OCI-LY7 (cell line): ENCODE measurements at regions not wholly inside any gene's neighbourhood (a gene's known extent, or its start where the extent isn't known, plus 50 kb on each side); places are given as distances from the start of the nearest gene placed in this dataset.

ENCODE experiments used
- BruUV-seq: library from RNA; stranded (reverse); fragments of 400-500 nt; replicated peaks from 2 replicates; lab custom pipeline; 2021; lab: Mats Ljungman, UMichigan
- CTCF ChIA-PET: fragments of 300-600 bp; sonication (Branson Sonifier 250); formaldehyde crosslinking; loops from one replicate; lab custom pipeline; 2022; ENCODE audit warnings: antibody characterized with exemption; ENCODE audit not compliant: unreplicated experiment; lab: Charles Lee
- POLR2A ChIA-PET: fragments of 300-600 bp; sonication (Branson Sonifier 250); formaldehyde crosslinking; loops from one replicate; lab custom pipeline; 2022; ENCODE audit warnings: antibody characterized with exemption; lab: Charles Lee
- DNase-seq: peaks from one replicate; pipeline ENCODE4 v3.0.0-alpha.2; 2015; ENCODE audit warnings: low spot score
- H2AFZ ChIP-seq: fragments of 200-600 bp; sonication (generic), shearing (Covaris generic); 2 replicates; pipeline ENCODE4 v1.6.1; 2014; ENCODE audit warnings: mild to moderate bottlenecking, antibody characterized with exemption, low read length, moderate library complexity
- H3K27ac ChIP-seq: fragments of 200-600 bp; sonication (generic); 2 replicates; pipeline ENCODE4 v1.5.1; 2014; ENCODE audit warnings: mixed run types, low read depth, mild to moderate bottlenecking, moderate library complexity, low read length, inconsistent platforms; ENCODE audit not compliant: poor library complexity, severe bottlenecking
- H3K36me3 ChIP-seq: fragments of 200-600 bp; sonication (generic); 2 replicates; pipeline ENCODE4 v1.6.1; 2014; ENCODE audit warnings: mild to moderate bottlenecking, antibody characterized with exemption, low read length, moderate library complexity, mixed read lengths; ENCODE audit not compliant: insufficient read depth
- H3K4me1 ChIP-seq: fragments of 200-600 bp; sonication (generic); 2 replicates; pipeline ENCODE4 v1.5.1; 2014; ENCODE audit warnings: mild to moderate bottlenecking, low read length; ENCODE audit not compliant: insufficient read depth, poor library complexity, severe bottlenecking
- H3K4me2 ChIP-seq: fragments of 200-600 bp; sonication (generic); 2 replicates; pipeline ENCODE4 v1.6.1; 2014; ENCODE audit warnings: mild to moderate bottlenecking, low read length
- H3K4me3 ChIP-seq: fragments of 200-600 bp; sonication (generic); 2 replicates; pipeline ENCODE4 v1.5.1; 2014; ENCODE audit warnings: mild to moderate bottlenecking, low read depth, low read length; ENCODE audit not compliant: poor library complexity, severe bottlenecking
- H3K79me2 ChIP-seq: fragments of 200-600 bp; sonication (generic); 2 replicates; pipeline ENCODE4 v1.6.1; 2016; ENCODE audit warnings: low read depth, mild to moderate bottlenecking, low read length, moderate library complexity, mixed read lengths; ENCODE audit not compliant: insufficient read depth
- H3K9me2 ChIP-seq: fragments of 200-600 bp; sonication (generic); 2 replicates; pipeline ENCODE4 v1.6.1; 2016; ENCODE audit warnings: mild to moderate bottlenecking, low read length, mixed read lengths; ENCODE audit not compliant: insufficient read depth
- H3K9me3 ChIP-seq: fragments of 200-600 bp; sonication (generic); 2 replicates; pipeline ENCODE4 v1.6.1; 2014; ENCODE audit warnings: mild to moderate bottlenecking, mixed run types, low read length, mixed read lengths
- H4K20me1 ChIP-seq: fragments of 200-600 bp; sonication (generic); 2 replicates; pipeline ENCODE4 v1.6.1; 2014; ENCODE audit warnings: mild to moderate bottlenecking, antibody characterized with exemption, low read length, moderate library complexity, mixed read lengths; ENCODE audit not compliant: insufficient read depth
- CTCF ChIP-seq: fragments of 200-600 bp; sonication (generic); conservative IDR thresholded peaks from 2 replicates; pipeline ENCODE4 v1.5.1; 2014; ENCODE audit warnings: mild to moderate bottlenecking, antibody characterized with exemption, low read length, moderate library complexity, mixed read lengths
- EZH2phosphoT487 ChIP-seq: fragments of 200-600 bp; sonication (generic); IDR thresholded peaks from 2 replicates; pipeline ENCODE4 v1.6.1; 2018; ENCODE audit warnings: low read depth, borderline replicate concordance, mild to moderate bottlenecking, mixed run types, antibody characterized with exemption, low read length, moderate library complexity, mixed read lengths
- intact Hi-C: fragments of 100-400 bp; cut with micrococcal nuclease; formaldehyde crosslinking; loops from one replicate; pipeline ENCODE4 v1.10.0; 2022; ENCODE audit not compliant: unreplicated experiment

GRCh38 chr6:166005401-166005943 is 162.2 kb downstream of the TBXT start:
- no peak overlapping the region for H2AFZ ChIP-seq

GRCh38 chr6:166004876-166005275 is 162.8 kb downstream of the TBXT start:
- ChIA-PET CTCF (no interaction called here), POLR2A (no interaction called here)
- Histone ChIP-seq H3K27ac (no peak overlapping the region), H3K4me2 (no peak overlapping the region), H4K20me1 (no peaks in the 10 kb centered on the region), H3K9me3 (no peaks in the 10 kb centered on the region), H3K36me3 (no peaks in the 10 kb centered on the region), H3K4me1 (no peaks in the 10 kb centered on the region), H2AFZ (no peak overlapping the region), H3K4me3 (no peak overlapping the region), H3K9me2 (no peaks in the 10 kb centered on the region), H3K79me2 (no peaks in the 10 kb centered on the region)
- DNase-seq: no peak
- TF ChIP-seq EZH2phosphoT487: no peak
- no peak for TF ChIP-seq CTCF
- BruUV-seq: no TSS peak
- intact Hi-C loops: no loop called here

More at GRCh38 chr6:166005401-166005943, 162.2 kb downstream of the TBXT start:
- H3K79me2 ChIP-seq: no peaks in the 10 kb centered on the region
- ChIA-PET CTCF (no interaction called here), POLR2A (no interaction called here)
- no peaks in the 10 kb centered on the region for H3K36me3 ChIP-seq
- H4K20me1 ChIP-seq: no peaks in the 10 kb centered on the region
- no peaks in the 10 kb centered on the region for H3K4me1 ChIP-seq
- H3K4me2 ChIP-seq: no peak overlapping the region
- H3K27ac ChIP-seq: no peak overlapping the region
- no peaks in the 10 kb centered on the region for H3K9me3 ChIP-seq
- no peaks in the 10 kb centered on the region for H3K9me2 ChIP-seq
- intact Hi-C loops: no loop called here
- TF ChIP-seq EZH2phosphoT487 (no peak), CTCF (no peak)
- H3K4me3 ChIP-seq: no peak overlapping the region
- DNase-seq: no peak
- no TSS peak for BruUV-seq

- H3K79me2 ChIP-seq: no peaks in the 10 kb centered on the region
- no peak overlapping the region for H3K27ac ChIP-seq
- no peak for DNase-seq
- H2AFZ ChIP-seq: no peak overlapping the region
- no peak overlapping the region for H3K4me3 ChIP-seq
- CTCF ChIA-PET: no interaction called here
- H3K4me1 ChIP-seq: no peaks in the 10 kb centered on the region
- no peaks in the 10 kb centered on the region for H3K9me2 ChIP-seq
- no peak overlapping the region for H3K4me2 ChIP-seq
- H3K36me3 ChIP-seq: no peaks in the 10 kb centered on the region
- intact Hi-C loops: no loop called here
- no peaks in the 10 kb centered on the region for H4K20me1 ChIP-seq
- no TSS peak for BruUV-seq
- no peaks in the 10 kb centered on the region for H3K9me3 ChIP-seq
- TF ChIP-seq CTCF (no peak), EZH2phosphoT487 (no peak)
- POLR2A ChIA-PET: no interaction called here
These were observed 163.2 kb downstream of the TBXT start for GRCh38 chr6:166004471-166004870.
